Smooth muscle cell (in vitro differentiated cells): ENCODE measurements at regions not wholly inside any gene's neighbourhood (a gene's known extent, or its start where the extent isn't known, plus 50 kb on each side); places are given as distances from the start of the nearest gene placed in this dataset.

Source experiments
- DNase-seq: peaks from one replicate; lab custom pipeline; 2025; ENCODE audit not compliant: unreplicated experiment; lab: John Stamatoyannopoulos, UW
- H2AFZ ChIP-seq: fragments of 200-600 bp; sonication (generic); 2 replicates; pipeline ENCODE4 v1.6.0; 2016; ENCODE audit warnings: antibody characterized with exemption, low read depth, mild to moderate bottlenecking
- H3F3A ChIP-seq: fragments of 200-600 bp; sonication (generic); 2 replicates; pipeline ENCODE4 v1.6.0; 2017; ENCODE audit warnings: antibody characterized with exemption, low read depth
- H3K27ac ChIP-seq: fragments of 200-600 bp; sonication (generic); 2 replicates; pipeline ENCODE4 v1.5.1; 2016; ENCODE audit warnings: low read depth, mild to moderate bottlenecking
- H3K27me3 ChIP-seq: fragments of 200-600 bp; sonication (generic); 2 replicates; pipeline ENCODE4 v1.6.1; 2016; ENCODE audit warnings: low read depth, mild to moderate bottlenecking
- H3K36me3 ChIP-seq: fragments of 200-600 bp; sonication (generic); 2 replicates; pipeline ENCODE4 v1.5.1; 2016; ENCODE audit warnings: low read depth
- H3K4me1 ChIP-seq: fragments of 200-600 bp; sonication (generic); 2 replicates; pipeline ENCODE4 v1.5.1; 2016; ENCODE audit warnings: low read depth
- H3K4me2 ChIP-seq: fragments of 200-600 bp; sonication (generic); 2 replicates; pipeline ENCODE4 v1.6.0; 2016; ENCODE audit warnings: mild to moderate bottlenecking
- H3K4me3 ChIP-seq: fragments of 200-600 bp; sonication (generic); 2 replicates; pipeline ENCODE4 v1.5.1; 2016; ENCODE audit warnings: mild to moderate bottlenecking
- H3K79me2 ChIP-seq: fragments of 200-600 bp; sonication (generic); 2 replicates; pipeline ENCODE4 v1.6.0; 2016; ENCODE audit warnings: low read depth, mild to moderate bottlenecking
- H3K9ac ChIP-seq: fragments of 200-600 bp; sonication (generic); 2 replicates; pipeline ENCODE4 v1.6.0; 2016; ENCODE audit warnings: low read depth
- H3K9me3 ChIP-seq: fragments of 200-600 bp; sonication (generic); replicated peaks from 2 replicates; pipeline ENCODE4 v1.5.1; 2016; ENCODE audit warnings: low read depth
- H4K20me1 ChIP-seq: fragments of 200-600 bp; sonication (generic); 2 replicates; pipeline ENCODE4 v1.6.0; 2016; ENCODE audit warnings: low read depth
- WGBS: methylation state at CpG from one replicate; pipeline ENCODE4 v1.1.7; 2016; ENCODE audit warnings: low lambda C conversion rate; 5-methylcytosine and 5-hydroxymethylcytosine counted together
- TF ChIP-seq, protein P1 (sequence below): fragments of 200-600 bp; sonication (generic); IDR thresholded peaks from 2 replicates; pipeline ENCODE4 v1.5.1; 2017; ENCODE audit warnings: borderline replicate concordance, mild to moderate bottlenecking, antibody characterized with exemption; ENCODE audit not compliant: insufficient read depth, poor library complexity, severe bottlenecking

DNA sequence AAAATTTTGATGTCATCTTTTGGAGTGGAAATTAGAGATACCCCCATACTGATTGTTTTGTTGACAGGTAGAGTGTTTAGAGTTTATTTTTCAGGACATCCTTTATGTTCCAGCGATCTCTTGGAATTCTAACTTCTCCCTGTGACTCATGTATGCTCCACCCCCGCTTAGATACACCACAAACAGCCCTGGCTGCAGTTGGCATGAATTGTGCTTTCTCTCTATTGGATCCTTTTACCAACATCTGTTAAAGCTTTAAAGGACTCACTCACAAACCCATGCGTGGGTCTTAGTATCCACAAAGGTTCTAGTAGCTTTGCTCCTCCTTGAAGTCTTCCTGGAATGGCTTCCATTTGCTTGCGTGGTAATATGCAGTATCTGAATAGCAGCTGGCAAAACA lies 409.5 kb upstream of the POU3F3 start:
- Histone ChIP-seq H3K4me1 (no peaks in the 10 kb centered on the region), H3K4me2 (peak overlapping the region; percentile 27), H3K4me3 (no peak overlapping the region), H3K9ac (no peak overlapping the region), H4K20me1 (no peaks in the 10 kb centered on the region), H3K27me3 (no peaks in the 10 kb centered on the region), H2AFZ (peak overlapping the region; percentile 12), H3K27ac (peak overlapping the region; percentile 80), H3F3A (no peaks in the 10 kb centered on the region), H3K36me3 (no peaks in the 10 kb centered on the region), H3K79me2 (no peaks in the 10 kb centered on the region), H3K9me3 (no peaks in the 10 kb centered on the region)
- DNase-seq, result no peak
- 60% methylated on average over 4 of the region's 4 CpGs for WGBS
- TF ChIP-seq, protein P1, sequence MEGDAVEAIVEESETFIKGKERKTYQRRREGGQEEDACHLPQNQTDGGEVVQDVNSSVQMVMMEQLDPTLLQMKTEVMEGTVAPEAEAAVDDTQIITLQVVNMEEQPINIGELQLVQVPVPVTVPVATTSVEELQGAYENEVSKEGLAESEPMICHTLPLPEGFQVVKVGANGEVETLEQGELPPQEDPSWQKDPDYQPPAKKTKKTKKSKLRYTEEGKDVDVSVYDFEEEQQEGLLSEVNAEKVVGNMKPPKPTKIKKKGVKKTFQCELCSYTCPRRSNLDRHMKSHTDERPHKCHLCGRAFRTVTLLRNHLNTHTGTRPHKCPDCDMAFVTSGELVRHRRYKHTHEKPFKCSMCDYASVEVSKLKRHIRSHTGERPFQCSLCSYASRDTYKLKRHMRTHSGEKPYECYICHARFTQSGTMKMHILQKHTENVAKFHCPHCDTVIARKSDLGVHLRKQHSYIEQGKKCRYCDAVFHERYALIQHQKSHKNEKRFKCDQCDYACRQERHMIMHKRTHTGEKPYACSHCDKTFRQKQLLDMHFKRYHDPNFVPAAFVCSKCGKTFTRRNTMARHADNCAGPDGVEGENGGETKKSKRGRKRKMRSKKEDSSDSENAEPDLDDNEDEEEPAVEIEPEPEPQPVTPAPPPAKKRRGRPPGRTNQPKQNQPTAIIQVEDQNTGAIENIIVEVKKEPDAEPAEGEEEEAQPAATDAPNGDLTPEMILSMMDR, result no peak

DNA sequence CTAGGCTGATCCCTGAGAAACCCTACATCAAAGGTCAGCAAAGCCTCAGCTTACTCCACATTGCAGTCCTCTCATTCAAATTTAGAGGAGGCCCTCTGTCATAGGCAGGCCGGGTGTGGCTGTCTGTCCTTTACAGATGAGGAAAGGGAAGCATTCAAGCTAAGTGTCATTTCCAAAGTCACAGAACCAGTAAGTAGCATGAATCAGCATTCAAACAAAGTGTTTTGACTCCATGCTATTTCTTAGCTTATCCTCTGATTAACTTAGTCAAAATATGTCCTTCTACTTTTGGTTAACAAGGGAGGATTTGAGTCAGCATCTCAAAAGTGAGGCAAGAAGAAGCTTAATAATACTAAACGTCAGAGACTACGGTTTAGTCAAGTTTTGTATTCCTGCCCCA lies 409.0 kb upstream of the POU3F3 start:
- Histone ChIP-seq H3K4me3 (no peak overlapping the region), H3K27ac (peak overlapping the region; percentile 80), H3K79me2 (no peaks in the 10 kb centered on the region), H3K36me3 (no peaks in the 10 kb centered on the region), H3K4me1 (no peaks in the 10 kb centered on the region), H3K4me2 (peak overlapping the region; percentile 27), H4K20me1 (no peaks in the 10 kb centered on the region), H3K9ac (no peak overlapping the region), H3K27me3 (no peaks in the 10 kb centered on the region), H3K9me3 (no peaks in the 10 kb centered on the region), H3F3A (no peaks in the 10 kb centered on the region), H2AFZ (no peak overlapping the region)
- TF ChIP-seq, protein P1, result no peak
- WGBS, result 63% methylated on average over 3 of the region's 3 CpGs
- DNase-seq, result no peak

DNA sequence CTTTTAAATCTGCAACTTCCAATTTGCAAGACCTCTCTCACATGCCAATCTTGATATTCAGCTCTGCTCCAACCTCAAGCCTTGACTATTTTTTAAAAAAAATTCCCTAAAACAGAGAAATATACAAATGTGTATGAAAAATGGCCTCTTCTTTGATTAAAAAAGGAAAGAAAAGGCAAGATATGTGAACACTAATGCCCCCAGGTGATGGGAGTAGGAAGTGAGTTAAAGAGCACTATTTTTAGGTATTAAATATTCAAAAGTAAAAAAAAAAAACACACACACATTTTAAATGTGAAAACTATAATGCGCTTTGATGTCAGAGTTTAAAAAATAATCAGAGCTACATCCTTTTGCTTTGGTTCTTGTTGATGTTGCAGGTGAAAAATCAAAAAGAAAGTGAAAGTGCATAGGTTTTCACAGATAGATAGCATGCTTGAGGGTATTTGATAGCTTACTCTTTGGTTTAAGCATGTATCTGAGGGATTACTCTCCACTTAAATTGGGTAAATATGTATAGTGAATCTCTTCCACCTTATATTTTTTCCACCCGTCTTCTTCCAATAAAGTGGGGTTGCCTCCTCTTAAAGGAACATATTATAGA lies 406.0 kb upstream of the POU3F3 start:
- Histone ChIP-seq H3K9me3 (no peaks in the 10 kb centered on the region), H3F3A (no peaks in the 10 kb centered on the region), H3K4me3 (no peak overlapping the region), H3K9ac (no peak overlapping the region), H3K4me1 (no peaks in the 10 kb centered on the region), H3K27me3 (no peaks in the 10 kb centered on the region), H3K36me3 (no peaks in the 10 kb centered on the region), H2AFZ (no peak overlapping the region), H3K4me2 (no peak overlapping the region), H4K20me1 (no peaks in the 10 kb centered on the region), H3K79me2 (no peaks in the 10 kb centered on the region), H3K27ac (no peak overlapping the region)
- TF ChIP-seq, protein P1, result peak; percentile 29
- no peak for DNase-seq
- 83% methylated on average over 2 of the region's 2 CpGs for WGBS
